DMS53 treated with DMSO at 0.1 percent for 48 hours (cell line): ENCODE measurements at regions not wholly inside any gene's neighbourhood (a gene's known extent, or its start where the extent isn't known, plus 50 kb on each side); places are given as distances from the start of the nearest gene placed in this dataset.
"Not testable (repeated sequence)": the region's sequence is repeated elsewhere in the genome, so short reads cannot be mapped to it uniquely, and the experiment has no call there.

Source experiments
- DNase-seq: peaks from one replicate; lab custom pipeline; 2025; ENCODE audit not compliant: unreplicated experiment; lab: John Stamatoyannopoulos, UW

- no peak for DNase-seq
These were observed 1311.9 kb upstream of the NRXN1 start for GRCh38 chr2:52343706-52344266.

- DNase-seq = no peak
These were observed 1311.1 kb upstream of the NRXN1 start for GRCh38 chr2:52343010-52343409.

- no peak for DNase-seq
These were observed 1310.5 kb upstream of the NRXN1 start for GRCh38 chr2:52342458-52342857.

- DNase-seq = no peak
These were observed 1309.8 kb upstream of the NRXN1 start for GRCh38 chr2:52341732-52342131.

- DNase-seq = no peak
These were observed 1308.2 kb upstream of the NRXN1 start for GRCh38 chr2:52340171-52340570.

GRCh38 chr2:52337786-52338185 lies 1305.9 kb upstream of the NRXN1 start:
- DNase-seq = not testable (repeated sequence)

GRCh38 chr2:52336951-52337350 lies 1305.0 kb upstream of the NRXN1 start:
- no peak for DNase-seq

- no peak for DNase-seq
These were observed 1303.8 kb upstream of the NRXN1 start for GRCh38 chr2:52335727-52336126.

GRCh38 chr2:52334185-52334584 lies 1302.3 kb upstream of the NRXN1 start:
- no peak for DNase-seq

GRCh38 chr2:52327641-52328040 lies 1295.7 kb upstream of the NRXN1 start:
- DNase-seq = no peak

- DNase-seq = no peak
These were observed 1282.3 kb upstream of the NRXN1 start for GRCh38 chr2:52314231-52314630.

GRCh38 chr2:52312486-52312885 lies 1280.6 kb upstream of the NRXN1 start:
- DNase-seq = no peak

- no peak for DNase-seq
These were observed 1279.9 kb upstream of the NRXN1 start for GRCh38 chr2:52311862-52312261.

GRCh38 chr2:52308156-52308555 lies 1276.2 kb upstream of the NRXN1 start:
- no peak for DNase-seq

- DNase-seq = no peak
These were observed 1262.7 kb upstream of the NRXN1 start for GRCh38 chr2:52294628-52295027.

- DNase-seq = no peak
These were observed 1260.9 kb upstream of the NRXN1 start for GRCh38 chr2:52292801-52293200.

- DNase-seq = no peak
These were observed 1257.8 kb upstream of the NRXN1 start for GRCh38 chr2:52289741-52290140.

GRCh38 chr2:52288596-52288995 lies 1256.7 kb upstream of the NRXN1 start:
- no peak for DNase-seq

GRCh38 chr2:52269696-52270485 lies 1238.0 kb upstream of the NRXN1 start:
- DNase-seq = no peak

GRCh38 chr2:52264911-52265310 lies 1233.0 kb upstream of the NRXN1 start:
- no peak for DNase-seq

- DNase-seq = peak; percentile 59
These were observed 1232.6 kb upstream of the NRXN1 start for GRCh38 chr2:52264488-52264887.

- DNase-seq = no peak
These were observed 1229.0 kb upstream of the NRXN1 start for GRCh38 chr2:52260904-52261303.

GRCh38 chr2:52258967-52259366 lies 1227.0 kb upstream of the NRXN1 start:
- not testable (repeated sequence) for DNase-seq
